AG09319 (cell line): ENCODE measurements at regions not wholly inside any gene's neighbourhood (a gene's known extent, or its start where the extent isn't known, plus 50 kb on each side); places are given as distances from the start of the nearest gene placed in this dataset.

Experiments
- DNase-seq: peaks from one replicate; pipeline ENCODE4 v3.0.0-alpha.2; 2010; ENCODE audit warnings: low read depth; ENCODE audit errors: extremely low read depth
- TF ChIP-seq, protein P1 (sequence below): IDR thresholded peaks from 2 replicates; pipeline ENCODE4 v1.5.1; 2011; ENCODE audit warnings: low read depth, mild to moderate bottlenecking, inconsistent platforms, low read length, moderate library complexity

DNA sequence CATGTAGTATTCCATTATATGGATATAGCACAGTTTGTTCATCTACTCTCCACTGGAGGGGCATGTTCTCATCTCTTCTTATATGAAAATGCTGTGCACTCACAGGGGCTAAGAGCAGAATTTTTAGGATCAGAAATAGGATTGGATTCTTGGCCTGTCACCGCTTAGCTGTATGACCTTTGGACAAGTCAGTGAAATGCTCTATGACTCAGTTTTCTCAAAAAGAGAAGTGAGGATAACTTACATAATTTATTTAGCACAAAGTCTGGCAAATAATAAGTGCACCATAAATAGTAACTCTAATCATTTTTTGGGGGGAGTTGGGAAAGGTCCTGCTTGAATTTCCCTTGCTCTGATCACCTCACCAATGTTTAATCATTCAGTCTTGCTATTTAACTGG, 103.7 kb upstream of the LRIG1 start:
- TF ChIP-seq, protein P1, sequence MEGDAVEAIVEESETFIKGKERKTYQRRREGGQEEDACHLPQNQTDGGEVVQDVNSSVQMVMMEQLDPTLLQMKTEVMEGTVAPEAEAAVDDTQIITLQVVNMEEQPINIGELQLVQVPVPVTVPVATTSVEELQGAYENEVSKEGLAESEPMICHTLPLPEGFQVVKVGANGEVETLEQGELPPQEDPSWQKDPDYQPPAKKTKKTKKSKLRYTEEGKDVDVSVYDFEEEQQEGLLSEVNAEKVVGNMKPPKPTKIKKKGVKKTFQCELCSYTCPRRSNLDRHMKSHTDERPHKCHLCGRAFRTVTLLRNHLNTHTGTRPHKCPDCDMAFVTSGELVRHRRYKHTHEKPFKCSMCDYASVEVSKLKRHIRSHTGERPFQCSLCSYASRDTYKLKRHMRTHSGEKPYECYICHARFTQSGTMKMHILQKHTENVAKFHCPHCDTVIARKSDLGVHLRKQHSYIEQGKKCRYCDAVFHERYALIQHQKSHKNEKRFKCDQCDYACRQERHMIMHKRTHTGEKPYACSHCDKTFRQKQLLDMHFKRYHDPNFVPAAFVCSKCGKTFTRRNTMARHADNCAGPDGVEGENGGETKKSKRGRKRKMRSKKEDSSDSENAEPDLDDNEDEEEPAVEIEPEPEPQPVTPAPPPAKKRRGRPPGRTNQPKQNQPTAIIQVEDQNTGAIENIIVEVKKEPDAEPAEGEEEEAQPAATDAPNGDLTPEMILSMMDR, result no peak
- DNase-seq, result no peak

DNA sequence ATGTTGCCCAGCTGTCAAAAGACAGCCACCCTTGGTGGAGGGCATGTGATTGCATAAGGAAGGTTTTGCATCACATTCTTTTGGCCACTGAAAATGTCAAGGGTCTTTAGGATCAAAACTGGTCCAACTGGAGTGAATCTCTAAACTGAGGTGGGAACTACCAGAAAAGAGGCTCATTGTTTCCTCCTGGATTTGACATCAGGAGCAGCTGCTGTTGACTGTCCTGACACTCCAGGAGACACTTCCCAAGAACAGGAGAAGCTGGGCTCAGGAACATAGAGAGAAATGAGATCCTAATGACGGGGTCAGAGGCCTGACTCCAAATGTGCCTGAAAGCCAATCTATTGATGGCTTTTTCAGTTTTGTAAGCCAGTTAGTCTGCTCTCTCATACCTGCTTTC, 105.3 kb upstream of the LRIG1 start:
- DNase-seq, result no peak
- TF ChIP-seq, protein P1, result no peak

DNA sequence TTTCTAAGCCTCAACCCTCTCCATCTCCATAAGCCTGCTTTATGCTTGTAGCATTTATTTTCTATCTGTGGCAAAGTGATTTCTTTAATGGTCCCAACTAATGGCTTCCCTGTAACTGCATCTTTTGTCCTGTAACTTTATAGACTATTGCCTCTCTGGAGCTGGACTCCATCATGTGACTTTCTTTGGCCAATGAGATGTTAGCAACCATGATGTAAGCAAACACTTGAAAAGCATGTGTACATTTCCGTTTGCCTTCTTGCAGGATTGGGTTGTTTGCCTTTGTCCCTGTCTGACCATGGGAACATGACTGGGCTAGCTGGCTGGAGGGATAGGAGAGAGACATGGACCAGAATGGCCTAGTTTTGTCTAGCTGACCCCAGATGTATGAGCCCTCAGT, 106.0 kb upstream of the LRIG1 start:
- no peak for DNase-seq
- TF ChIP-seq, protein P1, result no peak

DNA sequence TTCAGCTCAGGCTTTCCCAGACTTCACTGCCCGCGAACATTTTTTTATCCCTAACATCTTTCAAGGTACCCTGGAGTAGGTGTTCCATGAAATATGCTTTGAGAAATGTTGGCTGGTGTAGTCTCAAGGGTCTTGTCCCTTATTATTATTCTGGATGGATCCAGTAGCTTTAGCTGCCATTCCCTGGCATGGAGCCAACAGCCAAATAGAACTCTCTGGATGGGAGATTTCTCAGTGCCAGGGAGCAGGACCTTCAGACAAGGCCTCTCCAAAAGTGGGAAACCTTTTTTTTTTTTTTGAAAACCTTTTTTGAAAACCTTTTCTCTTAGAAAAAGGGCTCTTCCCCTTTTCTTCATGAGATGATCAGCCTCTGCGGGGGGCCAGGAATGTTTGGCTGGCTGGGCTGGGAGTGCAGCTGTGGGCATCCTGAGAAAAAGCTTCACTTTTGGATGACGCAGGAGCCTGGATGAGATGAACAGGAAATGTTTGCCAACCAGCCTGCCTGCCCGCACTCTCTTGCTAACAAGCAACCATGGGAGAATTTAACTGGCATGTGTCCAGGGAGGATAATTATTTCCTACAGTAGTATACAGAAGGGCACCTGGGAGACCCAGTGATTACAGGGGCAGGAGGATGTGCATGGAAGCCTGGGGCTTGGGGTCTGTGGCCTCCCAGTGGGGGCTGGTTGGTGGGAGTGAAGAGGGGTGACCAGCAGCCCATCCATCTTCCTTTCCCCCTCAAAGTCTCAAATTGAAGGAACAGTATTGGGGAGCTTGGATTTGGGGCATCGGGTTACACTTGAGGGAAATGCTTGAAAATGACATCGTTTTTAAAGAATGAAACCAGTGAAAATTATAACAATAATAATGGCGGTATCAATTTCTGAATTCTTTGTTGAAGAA, 109.1 kb upstream of the LRIG1 start:
- TF ChIP-seq, protein P1, result no peak
- no peak for DNase-seq

DNA sequence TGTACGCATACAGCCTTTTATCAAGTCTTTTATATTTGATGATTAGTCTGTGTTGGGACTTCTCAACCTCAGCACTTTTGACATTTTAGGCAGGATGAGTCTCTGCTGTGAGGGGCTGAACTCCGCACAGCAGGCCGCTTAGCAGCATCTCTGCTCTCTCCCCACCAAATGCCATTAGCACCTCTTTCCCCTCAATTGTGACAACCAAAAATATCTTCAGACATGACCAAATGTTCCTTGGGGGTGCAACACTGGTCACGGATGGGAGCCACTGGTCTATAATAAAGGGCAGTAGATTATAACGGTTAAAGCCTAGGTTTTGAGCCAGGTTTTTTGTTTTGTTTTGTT, 109.7 kb upstream of the LRIG1 start:
- TF ChIP-seq, protein P1, result no peak

DNA sequence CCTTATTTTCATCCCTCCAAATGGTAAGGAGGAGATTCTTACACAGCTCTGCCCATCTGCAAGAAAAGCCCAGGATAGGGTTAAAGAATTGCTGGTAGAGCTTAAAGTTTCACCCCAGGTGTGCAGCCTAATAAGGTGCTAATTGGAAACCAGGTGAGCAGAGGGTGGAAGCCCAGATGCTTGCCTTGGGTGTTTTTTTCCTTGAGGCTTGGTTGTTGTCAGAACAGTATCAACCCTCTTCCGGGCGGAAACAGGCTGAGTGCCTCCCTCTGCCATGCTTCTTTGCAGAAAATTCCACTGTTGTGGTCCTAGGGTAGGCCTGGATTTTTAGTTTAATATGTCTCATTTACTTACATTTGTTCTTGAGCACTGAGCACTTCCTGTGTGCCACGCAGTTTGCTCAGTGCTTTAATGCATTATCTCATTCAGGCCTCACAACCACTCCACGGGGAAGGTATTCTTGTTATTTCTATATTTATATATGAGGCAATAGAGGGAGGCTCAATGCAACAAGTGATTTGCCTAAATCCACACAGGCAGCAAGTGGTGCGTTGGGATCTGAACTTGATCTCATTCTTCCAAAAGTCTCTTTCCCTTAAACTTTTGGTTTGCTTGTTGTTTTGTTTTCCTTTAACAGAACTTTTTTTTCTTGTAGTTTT, 115.0 kb upstream of the LRIG1 start:
- DNase-seq, result no peak

More for the DNA sequence above, 109.7 kb upstream of the LRIG1 start:
- no peak for DNase-seq

More for the DNA sequence above, 115.0 kb upstream of the LRIG1 start:
- TF ChIP-seq, protein P1, result no peak
